Cardiac muscle cell (in vitro differentiated cells and primary cell): ENCODE measurements at regions not wholly inside any gene's neighbourhood (a gene's known extent, or its start where the extent isn't known, plus 50 kb on each side); places are given as distances from the start of the nearest gene placed in this dataset.

Source experiments
- DNase-seq, 2 donors: peaks; one replicate each; pipeline versions ENCODE4 v3.0.0 to v3.0.0-alpha.2; 2010 to 2017; ENCODE audit warnings: low read depth in 1 of 2, low spot score in 1 of 2
- H3K27ac ChIP-seq: fragments of 200-600 bp; sonication (generic); 2 replicates; pipeline ENCODE4 v1.5.1; 2016
- H3K27me3 ChIP-seq: fragments of 200-600 bp; sonication (generic); 2 replicates; pipeline ENCODE4 v1.6.0; 2016; ENCODE audit warnings: control low read depth
- H3K36me3 ChIP-seq: fragments of 200-600 bp; sonication (generic); 2 replicates; pipeline ENCODE4 v1.5.1; 2016; ENCODE audit warnings: control low read depth
- H3K4me1 ChIP-seq: fragments of 200-600 bp; sonication (generic); 2 replicates; pipeline ENCODE4 v1.8.1; 2017; ENCODE audit warnings: low read depth, mild to moderate bottlenecking, mixed run types
- H3K4me3 ChIP-seq: fragments of 200-600 bp; sonication (generic); 2 replicates; pipeline ENCODE4 v1.5.1; 2016; ENCODE audit warnings: mild to moderate bottlenecking
- H3K9me3 ChIP-seq: fragments of 200-600 bp; sonication (generic); 2 replicates; pipeline ENCODE4 v1.5.1; 2017; ENCODE audit warnings: low read depth, mild to moderate bottlenecking, control low read depth
- TF ChIP-seq, protein P1 (sequence below): IDR thresholded peaks from 2 replicates; pipeline ENCODE4 v1.5.1; 2012; ENCODE audit warnings: low read depth, mild to moderate bottlenecking, low read length

- TF ChIP-seq, protein P1, sequence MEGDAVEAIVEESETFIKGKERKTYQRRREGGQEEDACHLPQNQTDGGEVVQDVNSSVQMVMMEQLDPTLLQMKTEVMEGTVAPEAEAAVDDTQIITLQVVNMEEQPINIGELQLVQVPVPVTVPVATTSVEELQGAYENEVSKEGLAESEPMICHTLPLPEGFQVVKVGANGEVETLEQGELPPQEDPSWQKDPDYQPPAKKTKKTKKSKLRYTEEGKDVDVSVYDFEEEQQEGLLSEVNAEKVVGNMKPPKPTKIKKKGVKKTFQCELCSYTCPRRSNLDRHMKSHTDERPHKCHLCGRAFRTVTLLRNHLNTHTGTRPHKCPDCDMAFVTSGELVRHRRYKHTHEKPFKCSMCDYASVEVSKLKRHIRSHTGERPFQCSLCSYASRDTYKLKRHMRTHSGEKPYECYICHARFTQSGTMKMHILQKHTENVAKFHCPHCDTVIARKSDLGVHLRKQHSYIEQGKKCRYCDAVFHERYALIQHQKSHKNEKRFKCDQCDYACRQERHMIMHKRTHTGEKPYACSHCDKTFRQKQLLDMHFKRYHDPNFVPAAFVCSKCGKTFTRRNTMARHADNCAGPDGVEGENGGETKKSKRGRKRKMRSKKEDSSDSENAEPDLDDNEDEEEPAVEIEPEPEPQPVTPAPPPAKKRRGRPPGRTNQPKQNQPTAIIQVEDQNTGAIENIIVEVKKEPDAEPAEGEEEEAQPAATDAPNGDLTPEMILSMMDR, result no peak
- no peak for DNase-seq
- Histone ChIP-seq H3K9me3 (no peaks in the 10 kb centered on the region), H3K4me1 (no peaks in the 10 kb centered on the region), H3K27me3 (no peaks in the 10 kb centered on the region), H3K4me3 (no peak overlapping the region), H3K27ac (no peak overlapping the region), H3K36me3 (no peaks in the 10 kb centered on the region)
Observed at GRCh38 chr7:112624416-112624815, 143.6 kb downstream of the LSMEM1 start.

DNA sequence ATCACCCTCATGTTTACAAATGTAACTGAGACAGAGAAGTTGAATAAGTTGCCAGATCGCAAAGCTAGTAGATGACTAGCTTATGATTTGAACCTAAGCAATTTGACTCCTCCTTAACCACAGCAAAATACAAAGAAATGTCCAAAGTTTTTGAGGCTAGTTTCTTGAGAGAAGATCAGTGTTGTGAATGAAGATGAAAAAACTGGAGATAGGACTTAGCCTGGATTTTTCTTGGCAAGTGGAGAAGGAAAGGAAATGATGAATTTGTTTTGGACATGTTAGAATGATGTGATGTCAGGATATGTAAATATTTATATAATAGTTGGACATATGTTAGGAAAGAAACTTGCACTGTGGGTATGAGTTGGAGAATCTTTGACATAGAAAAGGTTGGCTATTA, 149.8 kb downstream of the LSMEM1 start:
- Histone ChIP-seq H3K36me3 (no peaks in the 10 kb centered on the region), H3K4me3 (no peak overlapping the region), H3K27me3 (no peaks in the 10 kb centered on the region), H3K27ac (no peak overlapping the region), H3K4me1 (no peaks in the 10 kb centered on the region), H3K9me3 (no peaks in the 10 kb centered on the region)
- peak in 1 of 2 donors; percentile 34 for DNase-seq
- TF ChIP-seq, protein P1, result no peak

- DNase-seq, result no peak
Observed at GRCh38 chr7:112634107-112634506, 153.3 kb downstream of the LSMEM1 start.

GRCh38 chr7:112635742-112636141, 154.5 kb downstream of the TMEM168 start:
- no peak for DNase-seq
- no peaks in the 10 kb centered on the region for H3K36me3 ChIP-seq
- H3K27ac ChIP-seq, result no peak overlapping the region
- TF ChIP-seq, protein P1, result no peak
- H3K9me3 ChIP-seq, result no peaks in the 10 kb centered on the region
- no peaks in the 10 kb centered on the region for H3K4me1 ChIP-seq
- H3K27me3 ChIP-seq, result no peaks in the 10 kb centered on the region
- no peak overlapping the region for H3K4me3 ChIP-seq

More at GRCh38 chr7:112634107-112634506, 153.3 kb downstream of the LSMEM1 start:
- H3K9me3 ChIP-seq, result no peaks in the 10 kb centered on the region
- H3K4me3 ChIP-seq, result no peak overlapping the region
- no peak overlapping the region for H3K27ac ChIP-seq
- no peaks in the 10 kb centered on the region for H3K4me1 ChIP-seq
- no peaks in the 10 kb centered on the region for H3K27me3 ChIP-seq
- TF ChIP-seq, protein P1, result no peak
- no peaks in the 10 kb centered on the region for H3K36me3 ChIP-seq

DNA sequence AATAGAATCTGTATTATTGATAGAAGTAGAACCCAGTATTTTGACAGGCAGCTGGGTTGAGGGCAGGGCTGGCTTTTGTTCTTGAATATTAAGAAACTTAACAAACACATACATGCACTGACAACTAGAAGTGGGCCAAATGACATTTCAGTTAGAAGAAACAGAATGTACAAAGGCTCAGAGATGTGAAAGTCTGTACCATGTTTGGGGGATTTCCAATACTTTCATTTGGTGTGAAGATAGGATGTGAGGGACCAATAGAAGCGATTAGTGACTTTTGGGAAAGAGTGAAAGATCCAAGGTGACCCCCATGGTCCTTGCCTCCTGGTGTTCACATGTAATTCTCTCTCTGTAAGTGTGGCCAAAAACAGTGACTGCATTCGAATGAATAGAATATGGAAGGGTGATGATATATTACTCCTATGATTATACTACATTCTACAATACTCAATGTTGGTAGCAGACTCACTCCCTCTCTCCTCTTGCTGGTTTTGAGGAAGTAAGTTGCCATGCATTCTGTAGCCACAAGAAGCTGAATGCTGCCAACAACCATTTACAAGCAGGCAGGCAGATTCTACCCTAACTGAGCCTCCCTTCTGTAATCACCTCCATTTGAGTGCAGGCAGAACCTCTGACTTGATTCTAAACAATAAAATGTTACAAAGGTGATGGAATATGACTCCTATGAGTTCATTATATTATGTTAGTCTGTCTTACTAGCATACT, 151.4 kb downstream of the TMEM168 start:
- Histone ChIP-seq H3K36me3 (no peaks in the 10 kb centered on the region), H3K27me3 (no peaks in the 10 kb centered on the region), H3K4me3 (no peak overlapping the region), H3K9me3 (no peaks in the 10 kb centered on the region), H3K27ac (no peak overlapping the region), H3K4me1 (no peaks in the 10 kb centered on the region)
- TF ChIP-seq, protein P1, result no peak
- DNase-seq, result no peak
